Frontal cortex (tissue), 3 donors: ENCODE measurements at regions not wholly inside any gene's neighbourhood (a gene's known extent, or its start where the extent isn't known, plus 50 kb on each side); places are given as distances from the start of the nearest gene placed in this dataset.

ENCODE experiments used
- DNase-seq, 2 donors: peaks; one replicate each; pipeline ENCODE4 v3.0.0; 2012; ENCODE audit warnings: low spot score in 2 of 2
- FAIRE-seq: peaks from 2 replicates; lab custom pipeline; 2012; peaks lifted over from hg19 to GRCh38; lab: Jason Lieb, UNC
- donor health status: control.
- donor health status: control.
- donor health status: control.

DNA sequence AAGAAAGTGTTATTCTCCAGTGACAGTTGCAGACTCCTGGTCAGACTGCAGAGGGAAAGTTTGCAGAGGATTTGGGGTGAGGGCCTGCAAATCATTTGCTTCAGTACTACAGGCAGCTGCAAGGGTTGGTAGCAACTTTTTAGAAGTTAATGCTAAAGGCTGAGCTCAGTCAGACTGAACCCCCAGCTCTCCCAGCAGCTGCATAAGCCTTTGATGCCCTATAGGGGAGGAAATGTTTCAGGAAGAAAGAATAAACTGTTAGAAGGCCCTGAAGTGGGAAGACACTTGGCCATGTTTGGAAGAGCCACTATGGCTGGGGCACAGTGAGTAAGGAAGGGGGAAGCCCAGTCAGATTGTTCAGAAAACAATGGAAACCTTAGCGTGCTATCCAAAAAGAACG lies 383.6 kb downstream of the TTLL7 start:
- DNase-seq (no peak), FAIRE-seq (no peak)

GRCh38 chr1:83606416-83606955 lies 392.4 kb downstream of the TTLL7 start:
- FAIRE-seq, result no peak
- no peak for DNase-seq

DNA sequence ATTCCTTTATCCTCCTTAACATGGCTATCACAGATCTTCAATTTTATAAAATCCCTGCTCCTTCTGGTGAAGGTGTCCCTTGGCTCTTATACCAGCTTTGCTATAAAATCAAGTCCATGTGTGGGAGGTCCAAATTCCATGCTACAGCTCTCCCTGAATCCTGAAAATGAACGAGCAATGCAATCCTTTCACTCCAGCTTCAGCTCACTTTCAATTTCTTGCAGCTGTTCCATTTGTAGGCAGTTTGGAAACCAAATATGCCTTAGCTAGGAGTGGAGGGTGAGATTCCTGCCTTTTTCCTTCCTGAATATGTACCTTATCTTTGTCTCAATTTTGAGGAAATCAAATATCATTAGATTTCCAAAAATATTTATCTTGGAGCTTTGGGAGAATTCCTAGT lies 402.6 kb downstream of the TTLL7 start:
- FAIRE-seq (no peak), DNase-seq (no peak)

DNA sequence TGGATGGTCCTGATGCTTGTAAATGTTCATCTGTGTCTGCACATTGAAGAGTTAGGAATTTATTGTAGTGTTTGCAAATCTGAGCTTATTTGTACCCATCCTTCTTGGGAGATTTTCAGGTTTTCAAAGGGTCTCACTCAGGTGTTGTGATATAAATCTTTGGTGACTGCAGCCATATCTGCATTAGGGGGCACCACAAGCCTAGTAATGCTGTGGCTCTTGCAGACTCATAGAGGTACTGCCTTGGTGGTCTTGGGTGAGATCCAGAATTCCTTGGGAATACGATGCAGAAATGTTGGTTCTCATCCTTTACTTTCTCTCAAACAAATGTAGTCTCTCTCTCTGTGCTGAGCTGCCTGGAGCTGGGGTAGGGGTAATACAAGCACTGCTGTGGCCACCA lies 405.9 kb downstream of the TTLL7 start:
- no peak for FAIRE-seq
- no peak for DNase-seq

DNA sequence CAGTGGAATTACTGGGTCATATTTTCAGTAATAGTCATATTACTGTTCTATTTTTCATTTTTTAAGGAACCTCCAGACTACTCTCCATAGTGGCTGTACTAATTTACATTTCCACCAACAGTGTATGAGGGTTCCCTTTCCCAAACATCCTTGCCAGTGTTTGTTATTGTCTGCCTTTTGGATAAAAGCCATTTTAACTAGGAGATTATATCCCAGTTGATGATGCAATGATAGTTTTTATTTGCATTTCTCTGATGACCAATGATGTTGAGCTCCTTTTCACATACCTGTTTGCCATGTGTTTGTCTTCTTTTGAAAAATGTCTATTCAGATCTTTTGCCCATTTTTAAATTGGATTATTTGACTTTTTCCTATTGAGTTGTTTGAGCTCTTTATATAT lies 410.8 kb downstream of the TTLL7 start:
- no peak for DNase-seq

GRCh38 chr1:83583351-83584014 lies 415.4 kb downstream of the TTLL7 start:
- DNase-seq, result no peak
- no peak for FAIRE-seq

More for the DNA sequence above, 410.8 kb downstream of the TTLL7 start:
- no peak for FAIRE-seq

DNA sequence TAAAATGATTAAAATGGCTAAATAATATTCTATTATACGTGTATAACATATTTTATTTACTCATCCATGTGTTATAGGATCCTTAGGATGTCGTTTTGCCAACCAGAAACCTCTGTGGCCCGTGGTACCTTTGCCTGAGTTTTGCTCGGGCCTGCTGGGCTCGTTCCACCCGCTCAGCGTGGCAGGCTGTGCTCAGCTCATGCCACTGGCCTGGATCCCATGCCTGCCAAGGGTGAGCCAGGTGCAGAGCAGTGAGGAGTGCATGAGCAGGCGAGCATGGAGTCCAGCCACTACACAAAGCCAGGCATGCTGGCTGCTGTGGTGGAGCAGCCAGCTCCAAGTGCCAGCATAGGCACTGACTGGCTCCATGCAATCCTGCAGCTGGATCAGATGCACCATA lies 417.2 kb downstream of the TTLL7 start:
- FAIRE-seq (no peak), DNase-seq (no peak)

DNA sequence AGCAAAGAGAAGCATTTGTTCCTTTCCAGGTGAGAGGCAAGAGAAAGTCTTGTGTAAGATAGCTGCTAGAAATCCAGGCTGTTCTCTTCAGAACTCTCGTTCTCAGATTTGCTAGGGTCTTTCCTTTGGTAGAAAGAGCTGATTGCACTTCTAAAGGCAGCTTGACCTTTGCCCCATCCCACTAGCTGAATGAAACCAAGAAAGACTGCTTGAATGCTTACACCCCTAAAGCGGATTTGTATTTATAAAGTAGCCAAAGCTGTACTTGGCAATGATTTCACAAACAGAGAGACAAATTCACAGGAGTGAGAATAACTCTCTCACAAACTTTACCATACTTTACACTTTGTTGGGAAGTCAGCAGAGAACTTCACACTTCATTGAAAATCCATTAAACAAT lies 424.1 kb downstream of the TTLL7 start:
- no peak for FAIRE-seq
- DNase-seq, result no peak

- no peak for FAIRE-seq
Measured at GRCh38 chr1:83573776-83574175, 425.2 kb downstream of the TTLL7 start.

GRCh38 chr1:83571536-83571935 lies 427.4 kb downstream of the TTLL7 start:
- no peak for DNase-seq
- FAIRE-seq, result no peak

More at GRCh38 chr1:83573776-83574175, 425.2 kb downstream of the TTLL7 start:
- DNase-seq, result no peak

- no peak for FAIRE-seq
- no peak for DNase-seq
Measured at GRCh38 chr1:83561346-83561745, 437.6 kb downstream of the TTLL7 start.

GRCh38 chr1:83559129-83559840 lies 439.6 kb downstream of the TTLL7 start:
- no peak for FAIRE-seq
- no peak for DNase-seq

DNA sequence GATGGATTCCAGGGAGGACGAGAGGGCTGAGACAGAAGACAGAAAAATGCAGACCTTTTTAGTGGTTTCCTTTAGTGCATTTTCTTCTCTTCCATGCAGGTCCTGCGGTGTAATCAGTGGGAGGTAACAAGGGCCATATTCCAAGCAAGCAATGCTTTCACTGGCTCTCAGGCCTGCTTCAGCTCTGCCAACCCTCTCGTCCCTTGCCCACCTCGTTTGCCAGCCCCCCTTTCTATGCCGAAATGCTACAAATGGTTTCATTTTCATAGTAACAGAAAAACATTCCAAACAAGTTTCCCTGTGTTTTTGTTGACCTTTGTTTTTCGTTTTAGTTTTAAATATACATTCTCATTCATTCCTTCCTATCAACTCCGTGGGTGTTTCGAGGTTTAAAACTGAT lies 443.1 kb downstream of the TTLL7 start:
- DNase-seq, result no peak
- FAIRE-seq, result no peak

DNA sequence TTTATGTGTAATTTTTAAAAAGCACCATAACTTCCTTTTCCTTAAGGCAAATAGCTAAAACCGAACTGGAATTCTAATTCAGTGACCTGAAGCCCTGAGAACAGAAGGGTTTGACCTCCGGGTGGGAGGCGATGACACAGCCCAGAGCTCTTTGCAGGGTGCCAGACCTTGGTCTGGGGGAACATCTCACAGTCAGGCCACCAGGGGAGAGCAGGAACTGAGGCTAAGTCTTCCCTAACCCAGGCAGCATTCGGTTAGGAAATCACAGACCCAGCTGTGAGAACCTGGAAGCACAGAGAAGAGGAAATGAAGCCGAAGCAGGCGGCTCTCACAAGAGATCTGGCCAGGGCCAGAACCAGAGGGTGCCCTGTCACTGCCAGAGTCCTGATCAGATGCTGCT lies 444.8 kb downstream of the TTLL7 start:
- FAIRE-seq (no peak), DNase-seq (no peak)

DNA sequence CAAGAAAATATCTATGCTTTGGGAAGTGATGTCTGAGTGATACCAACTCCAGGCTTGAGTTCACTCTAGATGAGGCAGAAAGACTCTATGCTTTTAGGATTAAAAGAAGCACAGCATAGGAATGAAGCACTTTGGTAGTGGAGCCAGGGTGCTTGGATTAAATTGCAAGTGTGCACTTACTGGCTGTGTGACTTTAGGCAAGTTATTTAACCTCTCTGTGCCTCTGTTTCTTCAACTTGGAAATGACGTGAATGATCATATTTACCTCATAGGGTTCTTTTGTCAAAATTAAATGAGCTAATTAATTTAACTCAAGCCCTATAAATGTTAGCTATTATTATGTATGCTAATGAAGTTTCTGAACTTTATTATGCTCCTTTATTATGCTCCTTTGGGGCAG lies 446.1 kb downstream of the TTLL7 start:
- DNase-seq, result no peak
- no peak for FAIRE-seq

GRCh38 chr1:83548311-83548710 lies 450.6 kb downstream of the TTLL7 start:
- FAIRE-seq (no peak), DNase-seq (no peak)

GRCh38 chr1:83547901-83548300 lies 451.0 kb downstream of the TTLL7 start:
- FAIRE-seq, result no peak
- DNase-seq, result no peak

- DNase-seq (no peak), FAIRE-seq (no peak)
Measured at GRCh38 chr1:83546874-83547273, 452.1 kb downstream of the TTLL7 start.

- FAIRE-seq (no peak), DNase-seq (no peak)
Measured at GRCh38 chr1:83545066-83545862, 453.7 kb downstream of the TTLL7 start.

DNA sequence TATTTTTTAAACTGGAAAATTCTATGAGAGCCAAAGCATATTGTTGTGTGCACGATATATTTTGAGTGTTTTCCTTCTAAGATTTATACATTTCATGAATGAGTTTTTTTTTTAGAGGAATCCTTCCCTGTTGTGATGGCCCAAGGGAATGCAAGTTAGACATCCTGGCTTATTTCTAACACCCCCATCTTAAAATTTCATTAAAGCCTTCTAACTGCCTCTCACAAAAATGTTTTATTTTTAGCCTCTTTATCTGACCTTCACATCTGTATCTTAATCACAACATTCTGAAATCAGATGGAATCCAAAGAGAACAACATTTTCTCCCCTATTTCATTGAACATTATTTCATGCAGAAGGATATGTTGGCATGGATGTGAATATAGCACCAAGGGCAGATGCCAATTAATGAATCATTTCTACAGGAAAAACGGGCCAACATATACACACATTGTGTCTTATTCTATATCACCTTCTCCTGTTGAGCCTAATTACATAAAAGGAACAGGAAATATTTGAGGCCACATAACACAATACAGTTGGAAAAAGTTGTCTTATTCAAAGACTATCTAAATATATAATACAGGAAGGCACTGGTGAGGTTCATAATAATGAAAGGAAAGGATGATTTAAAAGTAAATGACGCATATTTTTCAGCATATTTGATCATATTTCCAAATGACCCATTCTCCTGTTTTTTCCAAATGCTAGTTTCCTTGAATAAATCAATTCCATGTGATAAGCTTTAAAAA lies 455.5 kb downstream of the TTLL7 start:
- DNase-seq (no peak), FAIRE-seq (no peak)
